HCT116 (cell line): ENCODE measurements at regions not wholly inside any gene's neighbourhood (a gene's known extent, or its start where the extent isn't known, plus 50 kb on each side); places are given as distances from the start of the nearest gene placed in this dataset.
A peak's percentile ranks its signal among the peaks of the same experiment; 100 is the strongest.

ENCODE experiments used
- ATAC-seq: fragments of 200-7000 bp; cut with Tn5 transposase; 2 replicates; pipeline ENCODE4 v1.9.1; 2020; ENCODE audit warnings: mild to moderate bottlenecking, moderate library complexity
- BruUV-seq: library from RNA; stranded (reverse); fragments of 400-500 nt; replicated peaks from 2 replicates; lab custom pipeline; 2021; lab: Mats Ljungman, UMichigan
- CTCF ChIA-PET: fragments of 300-600 bp; sonication (Branson Sonifier 250); formaldehyde crosslinking; loops from one replicate; lab custom pipeline; 2021; ENCODE audit warnings: antibody characterized with exemption; lab: Charles Lee
- POLR2A ChIA-PET: fragments of 300-600, 350-600 bp; sonication (Branson Sonifier 250); formaldehyde crosslinking; loops from one replicate; lab custom pipeline; 2021; ENCODE audit warnings: antibody characterized with exemption; lab: Charles Lee
- RAD21 ChIA-PET, 2 experiments: fragments of 300-600 bp; sonication (Branson Sonifier 250); formaldehyde crosslinking; loops; one replicate each; lab custom pipeline; 2023; ENCODE audit warnings: low total read pairs in 2 of 2; ENCODE audit not compliant: uncharacterized antibody in 2 of 2, unreplicated experiment in 2 of 2, low non-redundant PET in 1 of 2; lab: Charles Lee
- DNase-seq: peaks from one replicate; pipeline ENCODE4 v3.0.0-alpha.2; 2010; ENCODE audit warnings: low read depth, low spot score
- H2AFZ ChIP-seq: fragments of 200-600 bp; shearing (Covaris generic), sonication (generic); 2 replicates; pipeline ENCODE4 v1.6.1; 2017; ENCODE audit warnings: low read depth, mixed run types, mixed read lengths, antibody characterized with exemption, low read length; ENCODE audit not compliant: poor library complexity, severe bottlenecking
- H3K27ac ChIP-seq: 2 replicates; pipeline ENCODE4 v1.5.1; 2012; ENCODE audit warnings: low read depth, low read length
- H3K27me3 ChIP-seq: fragments of 200-600 bp; sonication (generic); 2 replicates; pipeline ENCODE4 v1.6.1; 2016; ENCODE audit warnings: mixed run types, low read length, mixed read lengths; ENCODE audit not compliant: insufficient read depth
- H3K36me3 ChIP-seq, 2 experiments: fragments of 200-500 bp in 1 of 2; fragments of 200-600 bp in 1 of 2; sonication (Bioruptor generic) in 1 of 2; sonication (generic) in 1 of 2; 2 replicates each; pipeline versions ENCODE4 v1.5.1 to v1.6.1; 2014 to 2016; ENCODE audit warnings: low read length in 2 of 2, inconsistent platforms in 1 of 2, mixed read lengths in 1 of 2, mixed run types in 1 of 2; ENCODE audit not compliant: insufficient read depth in 2 of 2, control insufficient read depth in 1 of 2
- H3K4me1 ChIP-seq, 2 experiments: fragments of 200-600 bp in 1 of 2; sonication (generic) in 1 of 2; 2 replicates each; pipeline versions ENCODE4 v1.5.1 to v1.6.1; 2012 to 2017; ENCODE audit warnings: low read length in 2 of 2, inconsistent platforms in 1 of 2, mild to moderate bottlenecking in 1 of 2, mixed read lengths in 1 of 2, mixed run types in 1 of 2, moderate library complexity in 1 of 2; ENCODE audit not compliant: insufficient read depth in 2 of 2, control insufficient read depth in 1 of 2
- H3K4me2 ChIP-seq: fragments of 200-600 bp; sonication (generic); 2 replicates; pipeline ENCODE4 v1.6.1; 2017; ENCODE audit warnings: mixed run types, low read length, mixed read lengths
- H3K4me3 ChIP-seq, 2 experiments: fragments of 200-600 bp in 1 of 2; sonication (generic) in 1 of 2; replicated peaks in 1 of 2; 2 replicates each; pipeline ENCODE4 v1.5.1; 2011 to 2016; ENCODE audit warnings: low read length in 2 of 2, control low read depth in 1 of 2, low read depth in 1 of 2, mild to moderate bottlenecking in 1 of 2, mixed read lengths in 1 of 2, mixed run types in 1 of 2
- H3K79me2 ChIP-seq: fragments of 200-600 bp; sonication (generic); 2 replicates; pipeline ENCODE4 v1.6.1; 2017; ENCODE audit warnings: mild to moderate bottlenecking, mixed run types, low read length, moderate library complexity, mixed read lengths; ENCODE audit not compliant: insufficient read depth
- H3K9ac ChIP-seq: fragments of 200-600 bp; sonication (generic); 2 replicates; pipeline ENCODE4 v1.6.1; 2016; ENCODE audit warnings: low read length, mixed read lengths
- H3K9me2 ChIP-seq: fragments of 200-600 bp; sonication (generic), shearing (Covaris generic); 2 replicates; pipeline ENCODE4 v1.6.1; 2017; ENCODE audit warnings: mixed run types, mild to moderate bottlenecking, moderate library complexity; ENCODE audit not compliant: insufficient read depth
- H3K9me3 ChIP-seq, 2 experiments: fragments of 200-500 bp in 1 of 2; fragments of 200-600 bp in 1 of 2; sonication (Bioruptor generic) in 1 of 2; sonication (generic) in 1 of 2; 2 replicates each; pipeline ENCODE4 v1.6.1; 2014 to 2017; ENCODE audit warnings: low read length in 2 of 2, mixed read lengths in 2 of 2, inconsistent platforms in 1 of 2, low read depth in 1 of 2, mild to moderate bottlenecking in 1 of 2, mixed run types in 1 of 2, moderate library complexity in 1 of 2; ENCODE audit not compliant: control insufficient read depth in 1 of 2, insufficient read depth in 1 of 2
- H4K20me1 ChIP-seq: fragments of 200-600 bp; sonication (generic), shearing (Covaris generic); 2 replicates; pipeline ENCODE4 v1.6.1; 2017; ENCODE audit warnings: mixed run types, mild to moderate bottlenecking, moderate library complexity; ENCODE audit not compliant: insufficient read depth
- CBX3 ChIP-seq: IDR thresholded peaks from 2 replicates; pipeline ENCODE4 v1.6.1; 2012; ENCODE audit warnings: low read depth
- CEBPB ChIP-seq: IDR thresholded peaks from 2 replicates; pipeline ENCODE4 v1.6.1; 2012; ENCODE audit warnings: low read depth
- ELF1 ChIP-seq: IDR thresholded peaks from 2 replicates; pipeline ENCODE4 v1.6.1; 2012; ENCODE audit warnings: low read depth, borderline replicate concordance
- EZH2phosphoT487 ChIP-seq: fragments of 200-600 bp; IDR thresholded peaks from 2 replicates; pipeline ENCODE4 v1.6.1; 2018; ENCODE audit warnings: antibody characterized with exemption, borderline replicate concordance
- FOSL1 ChIP-seq: IDR thresholded peaks from 2 replicates; pipeline ENCODE4 v1.6.1; 2012; ENCODE audit warnings: low read depth
- JUND ChIP-seq: IDR thresholded peaks from 2 replicates; pipeline ENCODE4 v1.6.1; 2012
- POLR2A ChIP-seq: IDR thresholded peaks from 2 replicates; pipeline ENCODE4 v1.7.0; 2011; ENCODE audit warnings: borderline replicate concordance; ENCODE audit not compliant: insufficient read depth, insufficient read length; ENCODE audit errors: extremely low read depth
- POLR2AphosphoS5 ChIP-seq: IDR thresholded peaks from 2 replicates; pipeline ENCODE4 v1.6.1; 2011; ENCODE audit warnings: mild to moderate bottlenecking, low read depth, low read length, moderate library complexity
- RAD21 ChIP-seq: IDR thresholded peaks from 2 replicates; pipeline ENCODE4 v1.6.1; 2012; ENCODE audit warnings: low read depth, mild to moderate bottlenecking
- SP1 ChIP-seq: IDR thresholded peaks from 2 replicates; pipeline ENCODE4 v1.6.1; 2012; ENCODE audit warnings: low read depth
- TCF7L2 ChIP-seq: IDR thresholded peaks from 2 replicates; pipeline ENCODE4 v1.7.0; 2011; ENCODE audit warnings: borderline replicate concordance, inconsistent platforms; ENCODE audit not compliant: insufficient read depth, insufficient read length; ENCODE audit errors: extremely low read depth
- YY1 ChIP-seq: IDR thresholded peaks from 2 replicates; pipeline ENCODE4 v1.6.1; 2011; ENCODE audit warnings: low read length, low read depth, moderate library complexity, mild to moderate bottlenecking; ENCODE audit not compliant: insufficient replicate concordance; ENCODE audit errors: extremely low read depth
- ZFX ChIP-seq: fragments of 450-650 bp; IDR thresholded peaks from 2 replicates; pipeline ENCODE4 v1.6.1; 2017
- intact Hi-C: fragments of 100-400 bp; cut with micrococcal nuclease; formaldehyde crosslinking; loops from 2 replicates; pipeline ENCODE4 v1.10.0; 2022
- TF ChIP-seq, protein P1 (sequence below): IDR thresholded peaks from 2 replicates; pipeline ENCODE4 v1.6.1; 2011; ENCODE audit warnings: mild to moderate bottlenecking, low read length, moderate library complexity; ENCODE audit not compliant: insufficient replicate concordance; ENCODE audit errors: extremely low read depth
- TF ChIP-seq, protein P2 (sequence below): IDR thresholded peaks from 2 replicates; pipeline ENCODE4 v1.6.1; 2012
- TF ChIP-seq, protein P3 (sequence below): IDR thresholded peaks from 2 replicates; pipeline ENCODE4 v1.6.1; 2012
- TF ChIP-seq, protein P4 (sequence below), 3 experiments: fragments of 200-600 bp in 1 of 3; sonication (generic) in 1 of 3; IDR thresholded peaks in 2 of 3; conservative IDR thresholded peaks in 1 of 3; 2 replicates each; pipeline ENCODE4 v1.5.1; 2012 to 2017; ENCODE audit warnings: low read depth in 2 of 3, low read length in 2 of 3, antibody characterized with exemption in 1 of 3, borderline replicate concordance in 1 of 3, control low read depth in 1 of 3, mild to moderate bottlenecking in 1 of 3, mixed read lengths in 1 of 3, mixed run types in 1 of 3, moderate library complexity in 1 of 3; ENCODE audit not compliant: insufficient read depth in 1 of 3

DNA sequence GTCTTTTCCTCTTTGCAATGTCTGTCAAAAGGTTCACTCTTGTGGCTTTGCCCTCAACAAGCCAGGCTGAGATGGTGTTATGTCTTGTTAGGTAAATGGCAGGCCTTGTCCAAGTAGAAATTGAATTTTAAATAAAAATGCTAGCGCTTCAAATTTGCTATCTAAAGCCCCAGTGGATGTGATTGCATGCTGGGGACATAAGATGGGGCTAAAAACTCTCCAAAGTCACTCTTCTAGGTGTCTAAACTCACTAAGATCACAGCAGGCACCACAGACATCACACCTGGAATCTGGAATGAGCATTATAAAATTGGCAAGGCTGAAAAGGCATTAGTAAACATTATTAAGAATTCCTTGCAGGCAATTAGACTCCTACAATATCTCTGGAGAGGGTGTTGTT lies 262.7 kb upstream of the CLINT1 start:
- no TSS peak for BruUV-seq
- POLR2A ChIA-PET: no interaction called here

DNA sequence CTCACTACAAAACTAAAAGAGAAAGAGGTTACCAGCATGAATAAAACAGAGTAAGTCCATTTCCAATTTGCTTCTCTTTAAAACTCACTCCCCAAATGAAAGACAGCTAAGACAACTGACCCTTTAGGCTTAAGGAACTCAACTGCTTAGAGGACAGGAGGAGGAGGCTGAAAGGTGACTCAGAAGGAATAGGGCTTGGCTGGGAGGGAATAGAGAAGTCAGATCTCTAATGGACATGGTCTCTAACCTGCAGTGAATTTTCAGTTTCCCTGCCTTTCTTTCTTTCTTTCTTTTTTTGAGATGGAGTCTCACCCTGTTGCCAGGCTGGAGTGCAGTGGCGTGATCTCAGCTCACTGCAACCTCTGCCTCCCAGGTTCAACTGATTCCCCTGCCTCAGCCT lies 261.8 kb upstream of the CLINT1 start:
- RAD21 ChIA-PET: no interaction called here
- ATAC-seq (no peak), DNase-seq (no peak)
- H2AFZ ChIP-seq: no peak overlapping the region
- H3K4me3 ChIP-seq: no peak overlapping the region
- no peaks in the 10 kb centered on the region for H3K9me3 ChIP-seq
- no peak overlapping the region for H3K4me2 ChIP-seq
- no peaks in the 10 kb centered on the region for H3K79me2 ChIP-seq
- no peaks in the 10 kb centered on the region; a peak in 1 of 4 replicates for H3K4me1 ChIP-seq
- no peaks in the 10 kb centered on the region; the same call in 1 of the 2 replicates for H4K20me1 ChIP-seq
- intact Hi-C loops: no loop called here
- peaks cover 70% of the 10 kb centered on the region for H3K27me3 ChIP-seq
- POLR2A ChIA-PET: no interaction called here
- TF ChIP-seq POLR2A (no peak), YY1 (no peak), CBX3 (no peak), FOSL1 (no peak), POLR2AphosphoS5 (no peak), ZFX (no peak), SP1 (no peak), EZH2phosphoT487 (no peak), TCF7L2 (no peak), CEBPB (no peak), JUND (no peak), ELF1 (no peak)
- TF ChIP-seq, protein P1, sequence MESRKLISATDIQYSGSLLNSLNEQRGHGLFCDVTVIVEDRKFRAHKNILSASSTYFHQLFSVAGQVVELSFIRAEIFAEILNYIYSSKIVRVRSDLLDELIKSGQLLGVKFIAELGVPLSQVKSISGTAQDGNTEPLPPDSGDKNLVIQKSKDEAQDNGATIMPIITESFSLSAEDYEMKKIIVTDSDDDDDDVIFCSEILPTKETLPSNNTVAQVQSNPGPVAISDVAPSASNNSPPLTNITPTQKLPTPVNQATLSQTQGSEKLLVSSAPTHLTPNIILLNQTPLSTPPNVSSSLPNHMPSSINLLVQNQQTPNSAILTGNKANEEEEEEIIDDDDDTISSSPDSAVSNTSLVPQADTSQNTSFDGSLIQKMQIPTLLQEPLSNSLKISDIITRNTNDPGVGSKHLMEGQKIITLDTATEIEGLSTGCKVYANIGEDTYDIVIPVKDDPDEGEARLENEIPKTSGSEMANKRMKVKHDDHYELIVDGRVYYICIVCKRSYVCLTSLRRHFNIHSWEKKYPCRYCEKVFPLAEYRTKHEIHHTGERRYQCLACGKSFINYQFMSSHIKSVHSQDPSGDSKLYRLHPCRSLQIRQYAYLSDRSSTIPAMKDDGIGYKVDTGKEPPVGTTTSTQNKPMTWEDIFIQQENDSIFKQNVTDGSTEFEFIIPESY: no peak
- TF ChIP-seq, protein P2, sequence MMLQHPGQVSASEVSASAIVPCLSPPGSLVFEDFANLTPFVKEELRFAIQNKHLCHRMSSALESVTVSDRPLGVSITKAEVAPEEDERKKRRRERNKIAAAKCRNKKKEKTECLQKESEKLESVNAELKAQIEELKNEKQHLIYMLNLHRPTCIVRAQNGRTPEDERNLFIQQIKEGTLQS: no peak
- TF ChIP-seq, protein P3, sequence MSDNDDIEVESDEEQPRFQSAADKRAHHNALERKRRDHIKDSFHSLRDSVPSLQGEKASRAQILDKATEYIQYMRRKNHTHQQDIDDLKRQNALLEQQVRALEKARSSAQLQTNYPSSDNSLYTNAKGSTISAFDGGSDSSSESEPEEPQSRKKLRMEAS: no peak
- TF ChIP-seq, protein P4, sequence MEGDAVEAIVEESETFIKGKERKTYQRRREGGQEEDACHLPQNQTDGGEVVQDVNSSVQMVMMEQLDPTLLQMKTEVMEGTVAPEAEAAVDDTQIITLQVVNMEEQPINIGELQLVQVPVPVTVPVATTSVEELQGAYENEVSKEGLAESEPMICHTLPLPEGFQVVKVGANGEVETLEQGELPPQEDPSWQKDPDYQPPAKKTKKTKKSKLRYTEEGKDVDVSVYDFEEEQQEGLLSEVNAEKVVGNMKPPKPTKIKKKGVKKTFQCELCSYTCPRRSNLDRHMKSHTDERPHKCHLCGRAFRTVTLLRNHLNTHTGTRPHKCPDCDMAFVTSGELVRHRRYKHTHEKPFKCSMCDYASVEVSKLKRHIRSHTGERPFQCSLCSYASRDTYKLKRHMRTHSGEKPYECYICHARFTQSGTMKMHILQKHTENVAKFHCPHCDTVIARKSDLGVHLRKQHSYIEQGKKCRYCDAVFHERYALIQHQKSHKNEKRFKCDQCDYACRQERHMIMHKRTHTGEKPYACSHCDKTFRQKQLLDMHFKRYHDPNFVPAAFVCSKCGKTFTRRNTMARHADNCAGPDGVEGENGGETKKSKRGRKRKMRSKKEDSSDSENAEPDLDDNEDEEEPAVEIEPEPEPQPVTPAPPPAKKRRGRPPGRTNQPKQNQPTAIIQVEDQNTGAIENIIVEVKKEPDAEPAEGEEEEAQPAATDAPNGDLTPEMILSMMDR (IDR thresholded peaks at IDR 0.05 in 2 of 3, conservative IDR thresholded peaks at IDR 0.05 in 1 of 3; ENCODE audit: borderline replicate concordance in 1 of 3, insufficient read depth in 1 of 3, low read depth in 2 of 3, low read length in 2 of 3): no peak
- no peak overlapping the region for H3K27ac ChIP-seq
- no peaks in the 10 kb centered on the region for H3K36me3 ChIP-seq
- no peaks in the 10 kb centered on the region for H3K9me2 ChIP-seq
- H3K9ac ChIP-seq: no peak overlapping the region
- BruUV-seq: no TSS peak
- CTCF ChIA-PET: no interaction called here

More for the DNA sequence above, 262.7 kb upstream of the CLINT1 start:
- Histone ChIP-seq H3K9me2 (no peaks in the 10 kb centered on the region), H3K4me2 (no peak overlapping the region), H3K9me3 (no peaks in the 10 kb centered on the region)
- TF ChIP-seq EZH2phosphoT487 (no peak), RAD21 (0 out of 2 replicates have a peak, but pooled peaks have one; percentile 12)
- TF ChIP-seq, all 23 proteins: peak for 1
- H3K4me1 ChIP-seq: no peaks in the 10 kb centered on the region; a peak in 1 of 4 replicates
- H3K9ac ChIP-seq: no peak overlapping the region
- intact Hi-C loops: no loop called here
- no peaks in the 10 kb centered on the region; the same call in 1 of the 2 replicates for H4K20me1 ChIP-seq
- ChIA-PET RAD21 (no interaction called here), CTCF (no interaction called here)
- no peak for ATAC-seq
- no peaks in the 10 kb centered on the region for H3K36me3 ChIP-seq
- no peak for DNase-seq
- H3K27ac ChIP-seq: no peak overlapping the region
- H3K27me3 ChIP-seq: peaks cover 70% of the 10 kb centered on the region
- H2AFZ ChIP-seq: no peak overlapping the region
- no peak overlapping the region for H3K4me3 ChIP-seq
- no peaks in the 10 kb centered on the region for H3K79me2 ChIP-seq
